PC-9 (cell line): ENCODE measurements at regions not wholly inside any gene's neighbourhood (a gene's known extent, or its start where the extent isn't known, plus 50 kb on each side); places are given as distances from the start of the nearest gene placed in this dataset.

Experiments
- EZH2 ChIP-seq: fragments of 200-600 bp; sonication (generic); IDR thresholded peaks from 2 replicates; pipeline ENCODE4 v1.8.0; 2017; ENCODE audit warnings: antibody characterized with exemption, low read depth
- TF ChIP-seq, protein P1 (sequence below): fragments of 200-600 bp; sonication (generic); conservative IDR thresholded peaks from 2 replicates; pipeline ENCODE4 v1.6.1; 2017; ENCODE audit warnings: mixed run types, antibody characterized with exemption, mild to moderate bottlenecking, moderate library complexity

DNA sequence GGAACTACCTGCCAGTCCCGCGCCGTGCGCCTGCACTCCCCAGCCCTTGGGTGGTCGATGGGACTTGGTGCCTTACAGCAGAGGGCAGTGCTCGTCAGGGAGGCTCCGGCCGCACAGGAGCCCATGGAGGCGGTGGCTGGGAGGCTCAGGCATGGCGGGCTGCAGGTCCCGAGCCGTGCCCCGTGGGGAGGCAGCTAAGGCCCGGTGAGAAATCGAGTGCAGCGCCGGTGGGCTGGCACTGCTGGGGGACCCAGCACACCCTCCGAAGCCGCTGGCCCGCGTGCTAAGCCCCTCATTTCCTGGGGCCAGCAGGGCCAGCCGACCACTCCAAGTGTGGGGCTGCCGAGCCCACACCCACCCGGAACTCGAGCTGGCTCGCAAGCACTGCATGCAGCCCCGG, 580.2 kb downstream of the ZIC1 start:
- TF ChIP-seq, protein P1, sequence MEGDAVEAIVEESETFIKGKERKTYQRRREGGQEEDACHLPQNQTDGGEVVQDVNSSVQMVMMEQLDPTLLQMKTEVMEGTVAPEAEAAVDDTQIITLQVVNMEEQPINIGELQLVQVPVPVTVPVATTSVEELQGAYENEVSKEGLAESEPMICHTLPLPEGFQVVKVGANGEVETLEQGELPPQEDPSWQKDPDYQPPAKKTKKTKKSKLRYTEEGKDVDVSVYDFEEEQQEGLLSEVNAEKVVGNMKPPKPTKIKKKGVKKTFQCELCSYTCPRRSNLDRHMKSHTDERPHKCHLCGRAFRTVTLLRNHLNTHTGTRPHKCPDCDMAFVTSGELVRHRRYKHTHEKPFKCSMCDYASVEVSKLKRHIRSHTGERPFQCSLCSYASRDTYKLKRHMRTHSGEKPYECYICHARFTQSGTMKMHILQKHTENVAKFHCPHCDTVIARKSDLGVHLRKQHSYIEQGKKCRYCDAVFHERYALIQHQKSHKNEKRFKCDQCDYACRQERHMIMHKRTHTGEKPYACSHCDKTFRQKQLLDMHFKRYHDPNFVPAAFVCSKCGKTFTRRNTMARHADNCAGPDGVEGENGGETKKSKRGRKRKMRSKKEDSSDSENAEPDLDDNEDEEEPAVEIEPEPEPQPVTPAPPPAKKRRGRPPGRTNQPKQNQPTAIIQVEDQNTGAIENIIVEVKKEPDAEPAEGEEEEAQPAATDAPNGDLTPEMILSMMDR = no peak
- TF ChIP-seq EZH2 = no peak
